GM12874 (cell line): ENCODE measurements at regions not wholly inside any gene's neighbourhood (a gene's known extent, or its start where the extent isn't known, plus 50 kb on each side); places are given as distances from the start of the nearest gene placed in this dataset.

Source experiments
- TF ChIP-seq, protein P1 (sequence below): IDR thresholded peaks from 2 replicates; pipeline ENCODE4 v1.5.1; 2011; ENCODE audit warnings: low read depth, mild to moderate bottlenecking, control low read depth, low read length, moderate library complexity; ENCODE audit not compliant: insufficient read depth

DNA sequence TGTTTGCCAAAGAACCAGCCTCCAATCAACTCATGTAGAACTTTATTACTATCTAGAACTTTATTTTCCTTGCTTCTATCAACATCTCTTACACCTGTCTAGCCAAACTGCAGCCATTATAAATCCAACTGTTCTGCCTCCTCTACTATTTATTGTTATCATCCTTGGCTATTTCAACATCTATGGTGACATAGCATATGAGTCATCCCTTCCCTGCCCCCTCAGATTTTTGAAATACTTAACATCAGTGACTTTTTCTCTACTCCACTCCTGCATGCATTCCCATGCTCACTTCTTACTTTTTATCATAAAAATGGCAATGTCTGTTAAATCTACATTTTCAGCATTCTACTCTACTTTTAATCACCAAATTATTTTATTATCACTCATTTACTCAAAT is 544.9 kb upstream of the NEGR1 start:
- TF ChIP-seq, protein P1, sequence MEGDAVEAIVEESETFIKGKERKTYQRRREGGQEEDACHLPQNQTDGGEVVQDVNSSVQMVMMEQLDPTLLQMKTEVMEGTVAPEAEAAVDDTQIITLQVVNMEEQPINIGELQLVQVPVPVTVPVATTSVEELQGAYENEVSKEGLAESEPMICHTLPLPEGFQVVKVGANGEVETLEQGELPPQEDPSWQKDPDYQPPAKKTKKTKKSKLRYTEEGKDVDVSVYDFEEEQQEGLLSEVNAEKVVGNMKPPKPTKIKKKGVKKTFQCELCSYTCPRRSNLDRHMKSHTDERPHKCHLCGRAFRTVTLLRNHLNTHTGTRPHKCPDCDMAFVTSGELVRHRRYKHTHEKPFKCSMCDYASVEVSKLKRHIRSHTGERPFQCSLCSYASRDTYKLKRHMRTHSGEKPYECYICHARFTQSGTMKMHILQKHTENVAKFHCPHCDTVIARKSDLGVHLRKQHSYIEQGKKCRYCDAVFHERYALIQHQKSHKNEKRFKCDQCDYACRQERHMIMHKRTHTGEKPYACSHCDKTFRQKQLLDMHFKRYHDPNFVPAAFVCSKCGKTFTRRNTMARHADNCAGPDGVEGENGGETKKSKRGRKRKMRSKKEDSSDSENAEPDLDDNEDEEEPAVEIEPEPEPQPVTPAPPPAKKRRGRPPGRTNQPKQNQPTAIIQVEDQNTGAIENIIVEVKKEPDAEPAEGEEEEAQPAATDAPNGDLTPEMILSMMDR: no peak

DNA sequence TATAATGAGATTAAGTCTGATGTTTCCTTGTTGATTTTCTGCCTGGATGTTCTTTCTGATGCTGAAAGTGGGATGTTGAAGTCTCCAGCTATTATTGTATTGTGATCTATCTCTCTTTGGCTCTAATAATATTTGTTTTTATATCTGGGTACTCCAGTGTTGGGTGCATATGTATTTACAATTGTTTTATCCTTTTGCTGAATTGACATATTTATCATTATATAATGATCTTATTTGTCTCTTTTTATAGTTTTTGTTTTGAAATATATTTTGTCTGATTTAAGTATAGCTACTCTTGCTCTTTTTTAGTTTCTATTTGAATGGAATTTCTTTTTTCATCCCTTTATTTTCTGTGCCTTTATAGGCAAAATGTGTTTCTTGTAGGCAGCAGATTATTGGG is 522.2 kb upstream of the NEGR1 start:
- TF ChIP-seq, protein P1: no peak

DNA sequence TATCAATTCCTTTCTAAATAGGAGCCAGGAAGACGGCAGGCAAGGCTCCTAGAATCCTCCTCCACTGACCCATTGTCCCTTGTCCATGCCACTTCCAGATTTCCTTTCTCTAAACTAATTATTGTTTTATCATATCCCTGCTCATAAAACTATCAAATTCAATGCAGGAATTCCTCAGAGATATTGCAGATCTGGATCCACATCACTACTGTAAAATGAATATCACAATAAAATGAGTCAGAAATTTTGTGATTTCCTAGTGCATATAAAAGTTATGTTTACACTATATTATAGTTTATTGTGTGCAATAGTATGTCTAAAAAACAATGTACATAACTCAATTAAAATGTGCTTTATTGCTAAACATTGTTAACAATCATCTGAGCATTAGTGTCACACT is 498.7 kb upstream of the NEGR1 start:
- TF ChIP-seq, protein P1: no peak

DNA sequence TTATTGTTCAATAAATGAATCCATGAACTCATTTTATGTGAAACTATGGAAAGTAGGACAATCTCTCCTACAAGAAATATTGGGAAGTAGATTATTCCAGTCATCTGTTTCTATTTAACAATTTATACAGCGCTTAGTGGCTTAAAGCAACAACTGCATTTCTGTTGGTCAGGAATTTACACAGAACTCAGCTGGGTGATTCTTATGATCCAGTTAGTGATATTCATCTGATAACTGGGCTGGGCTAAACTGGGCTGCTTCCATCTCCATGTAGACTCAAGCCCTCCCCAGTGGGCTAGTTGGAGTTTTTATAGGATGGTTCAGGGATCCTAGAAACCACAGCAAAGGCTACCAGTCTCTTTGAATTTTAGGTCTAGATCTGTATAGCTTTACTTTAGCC is 497.9 kb upstream of the NEGR1 start:
- TF ChIP-seq, protein P1: no peak

DNA sequence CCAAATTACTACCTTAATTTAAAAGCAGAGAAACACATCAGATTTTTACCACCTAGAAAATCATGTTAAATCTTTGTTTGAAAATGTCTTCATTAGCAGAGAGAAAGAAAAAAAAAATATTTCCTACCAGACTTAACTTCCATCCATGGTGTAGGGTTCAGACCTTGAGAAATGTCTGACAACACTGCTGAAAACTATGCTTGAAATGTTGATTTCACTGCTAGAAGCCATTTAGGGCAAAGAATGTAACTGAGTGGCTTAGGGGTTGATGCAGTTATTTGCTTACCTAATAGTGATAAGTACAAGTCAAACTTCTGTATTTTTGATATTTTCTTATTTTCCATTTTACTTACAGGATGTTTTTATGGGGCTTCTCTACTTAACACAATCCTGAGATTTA is 495.6 kb upstream of the NEGR1 start:
- TF ChIP-seq, protein P1: no peak

DNA sequence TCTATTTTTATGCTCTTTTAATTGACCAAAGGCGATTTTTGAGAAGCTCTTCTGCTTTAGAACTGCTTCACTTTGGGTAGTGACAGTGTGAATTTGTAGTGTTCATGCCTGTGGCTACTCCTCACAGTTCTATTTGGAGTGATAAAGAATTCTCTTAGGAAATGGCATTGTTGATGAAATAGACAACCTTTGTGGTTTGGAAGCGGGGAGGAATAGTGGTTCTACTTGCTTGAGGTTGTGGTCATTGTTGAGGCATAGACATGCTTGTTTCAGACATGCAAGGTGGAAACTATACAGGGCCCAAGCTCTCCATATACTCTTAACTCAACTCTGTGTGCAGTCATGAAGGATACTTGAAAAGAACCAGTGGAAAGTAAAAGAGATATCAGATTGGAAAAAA is 481.1 kb upstream of the NEGR1 start:
- TF ChIP-seq, protein P1: no peak

DNA sequence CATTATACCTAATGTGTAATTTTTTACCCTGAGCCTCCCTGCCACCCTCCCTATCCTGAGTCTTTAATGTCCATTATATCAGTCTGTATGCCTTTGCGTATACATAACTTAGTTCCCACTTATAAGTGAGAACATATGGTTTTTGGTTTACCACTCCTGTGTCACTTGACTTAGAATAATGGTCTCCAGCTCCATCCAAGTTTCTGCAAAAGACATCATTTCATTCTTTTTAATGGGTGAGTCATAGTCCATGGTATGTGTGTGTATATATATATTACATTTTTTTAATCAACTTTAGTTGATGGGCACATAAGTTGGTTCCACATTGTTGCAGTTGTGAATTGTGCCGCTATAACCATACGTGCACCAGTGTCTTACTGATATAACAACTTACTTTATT is 477.1 kb upstream of the NEGR1 start:
- TF ChIP-seq, protein P1: no peak

DNA sequence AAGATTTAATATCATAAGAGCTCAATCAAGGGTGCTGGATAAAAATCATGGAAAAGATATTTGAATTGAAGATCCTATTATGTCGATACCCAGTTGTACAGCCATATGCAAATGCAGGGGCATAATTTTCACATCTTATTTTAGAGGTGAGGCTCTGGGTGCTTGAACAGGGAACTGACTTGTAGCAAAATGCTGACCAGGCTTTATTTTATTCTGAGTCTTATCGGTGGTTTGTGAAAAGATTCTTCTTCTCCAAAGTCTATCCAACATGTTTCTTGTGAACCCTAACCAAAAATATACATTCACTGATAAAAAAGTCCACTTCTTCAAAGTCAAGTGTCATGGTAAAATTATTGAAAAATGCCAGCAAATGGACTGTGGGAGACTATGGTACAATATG is 475.5 kb upstream of the NEGR1 start:
- TF ChIP-seq, protein P1: no peak
